ENCODE measurements at regions not wholly inside any gene's neighbourhood (a gene's known extent, or its start where the extent isn't known, plus 50 kb on each side); places are given as distances from the start of the nearest gene placed in this dataset.

- Histone ChIP-seq H3K4me1 (peaks cover 11 to 12% of the 10 kb centered on the region in 2 donors), H3K9me3 (no peaks in the 10 kb centered on the region), H3K27me3 (no peaks in the 10 kb centered on the region), H3K27ac (no peak overlapping the region), H3K36me3 (no peaks in the 10 kb centered on the region), H3K4me3 (replicated peaks in 1 of 3) (no peak overlapping the region)
- intact Hi-C loops (cut with DNase I) = no loop called here
- TF ChIP-seq CTCF (IDR thresholded peaks at IDR 0.05) (no peak), POLR2A (IDR thresholded peaks at IDR 0.05) (no peak)
- DNase-seq = no peak
- 69 to 94% methylated on average over 3 of the region's 3 CpGs for WGBS, 2 donors
Observed at GRCh38 chr2:38170067-38170466, 94.1 kb upstream of the CYP1B1 start.

GRCh38 chr2:38168710-38169480 lies 92.9 kb upstream of the CYP1B1 start:
- WGBS, 2 donors = 90 to 97% methylated on average over 5 of the region's 5 CpGs
- no peak for DNase-seq
- Histone ChIP-seq H3K4me3 (replicated peaks in 1 of 3) (no peak overlapping the region), H3K27me3 (no peaks in the 10 kb centered on the region), H3K27ac (no peak overlapping the region), H3K36me3 (no peaks in the 10 kb centered on the region), H3K9me3 (no peaks in the 10 kb centered on the region), H3K4me1 (peaks cover 1 to 2% of the 10 kb centered on the region in 2 donors)
- TF ChIP-seq CTCF (IDR thresholded peaks at IDR 0.05) = no peak
- TF ChIP-seq POLR2A (IDR thresholded peaks at IDR 0.05) = no peak
- intact Hi-C loops (cut with DNase I) = no loop called here

GRCh38 chr2:38167968-38168350 lies 92.0 kb upstream of the CYP1B1 start:
- H3K27me3 ChIP-seq = no peaks in the 10 kb centered on the region
- no peaks in the 10 kb centered on the region for H3K9me3 ChIP-seq
- intact Hi-C loops (cut with DNase I) = no loop called here
- no peak overlapping the region for H3K4me3 ChIP-seq (replicated peaks in 1 of 3)
- no peak overlapping the region for H3K27ac ChIP-seq
- H3K36me3 ChIP-seq = no peaks in the 10 kb centered on the region
- no peaks in the 10 kb centered on the region for H3K4me1 ChIP-seq
- 77 to 79% methylated on average over 2 of the region's 2 CpGs for WGBS, 2 donors
- DNase-seq = no peak
- TF ChIP-seq CTCF (IDR thresholded peaks at IDR 0.05) = no peak
- no peak for TF ChIP-seq POLR2A (IDR thresholded peaks at IDR 0.05)

GRCh38 chr2:38165698-38166097 lies 89.7 kb upstream of the CYP1B1 start:
- WGBS, 2 donors = 98% methylated on average over 2 of the region's 2 CpGs
- Histone ChIP-seq H3K4me1 (no peaks in the 10 kb centered on the region), H3K36me3 (no peaks in the 10 kb centered on the region), H3K4me3 (replicated peaks in 1 of 3) (no peak overlapping the region), H3K9me3 (no peaks in the 10 kb centered on the region), H3K27me3 (no peaks in the 10 kb centered on the region), H3K27ac (no peak overlapping the region)
- TF ChIP-seq POLR2A (IDR thresholded peaks at IDR 0.05) = no peak
- no peak for TF ChIP-seq CTCF (IDR thresholded peaks at IDR 0.05)
- no peak for DNase-seq
- intact Hi-C loops (cut with DNase I) = no loop called here

- no peak overlapping the region for H3K27ac ChIP-seq
Observed at GRCh38 chr2:38164881-38165280, 88.9 kb upstream of the CYP1B1 start.

More at GRCh38 chr2:38164881-38165280, 88.9 kb upstream of the CYP1B1 start:
- Histone ChIP-seq H3K27me3 (no peaks in the 10 kb centered on the region), H3K36me3 (no peaks in the 10 kb centered on the region), H3K4me1 (peaks cover 6 to 8% of the 10 kb centered on the region in 2 donors), H3K9me3 (no peaks in the 10 kb centered on the region), H3K4me3 (replicated peaks in 1 of 3) (no peak overlapping the region)
- WGBS, 2 donors = 85 to 87% methylated on average over 4 of the region's 4 CpGs
- no peak for TF ChIP-seq POLR2A (IDR thresholded peaks at IDR 0.05)
- intact Hi-C loops (cut with DNase I) = no loop called here
- DNase-seq = no peak

Data from thyroid gland (tissue), 4 donors.